Suprapubic skin (tissue), 3 donors: ENCODE measurements at regions not wholly inside any gene's neighbourhood (a gene's known extent, or its start where the extent isn't known, plus 50 kb on each side); places are given as distances from the start of the nearest gene placed in this dataset.

Experiments used
- CTCF ChIP-seq, 2 donors: fragments of 200-600 bp in 1 of 2; fragments of 450-650 bp in 1 of 2; sonication (generic) in 1 of 2; IDR thresholded peaks; one replicate each; pipeline ENCODE4 v1.5.1; 2016 to 2019; ENCODE audit warnings: antibody characterized with exemption in 2 of 2, mild to moderate bottlenecking in 1 of 2, moderate library complexity in 1 of 2
- POLR2A ChIP-seq, 2 donors: fragments of 450-650 bp; IDR thresholded peaks; one replicate each; pipeline ENCODE4 v1.6.1; 2017; ENCODE audit warnings: antibody characterized with exemption in 2 of 2, mild to moderate bottlenecking in 2 of 2, moderate library complexity in 2 of 2

GRCh38 chr3:126252373-126252772, 72.0 kb upstream of the ALDH1L1 start:
- TF ChIP-seq CTCF (IDR thresholded peaks at IDR 0.05) (no peak), POLR2A (IDR thresholded peaks at IDR 0.05) (no peak)
